Fibroblast of the aortic adventitia (primary cell): ENCODE measurements at regions not wholly inside any gene's neighbourhood (a gene's known extent, or its start where the extent isn't known, plus 50 kb on each side); places are given as distances from the start of the nearest gene placed in this dataset.
"Not testable (repeated sequence)": the region's sequence is repeated elsewhere in the genome, so short reads cannot be mapped to it uniquely, and the experiment has no call there.

Experiments used
- DNase-seq: peaks from one replicate; pipeline ENCODE4 v3.0.0-alpha.2; 2010; ENCODE audit warnings: low read depth
- H3K4me3 ChIP-seq: 2 replicates; pipeline ENCODE4 v1.5.1; 2011; ENCODE audit warnings: low read depth, mild to moderate bottlenecking, control low read depth, low read length, moderate library complexity
- TF ChIP-seq, protein P1 (sequence below): IDR thresholded peaks from 2 replicates; pipeline ENCODE4 v1.5.1; 2011; ENCODE audit warnings: mild to moderate bottlenecking, low read length, control low read depth, inconsistent platforms; ENCODE audit not compliant: insufficient read depth

- H3K4me3 ChIP-seq, result no peak overlapping the region
- DNase-seq, result peak; percentile 85
- TF ChIP-seq, protein P1, sequence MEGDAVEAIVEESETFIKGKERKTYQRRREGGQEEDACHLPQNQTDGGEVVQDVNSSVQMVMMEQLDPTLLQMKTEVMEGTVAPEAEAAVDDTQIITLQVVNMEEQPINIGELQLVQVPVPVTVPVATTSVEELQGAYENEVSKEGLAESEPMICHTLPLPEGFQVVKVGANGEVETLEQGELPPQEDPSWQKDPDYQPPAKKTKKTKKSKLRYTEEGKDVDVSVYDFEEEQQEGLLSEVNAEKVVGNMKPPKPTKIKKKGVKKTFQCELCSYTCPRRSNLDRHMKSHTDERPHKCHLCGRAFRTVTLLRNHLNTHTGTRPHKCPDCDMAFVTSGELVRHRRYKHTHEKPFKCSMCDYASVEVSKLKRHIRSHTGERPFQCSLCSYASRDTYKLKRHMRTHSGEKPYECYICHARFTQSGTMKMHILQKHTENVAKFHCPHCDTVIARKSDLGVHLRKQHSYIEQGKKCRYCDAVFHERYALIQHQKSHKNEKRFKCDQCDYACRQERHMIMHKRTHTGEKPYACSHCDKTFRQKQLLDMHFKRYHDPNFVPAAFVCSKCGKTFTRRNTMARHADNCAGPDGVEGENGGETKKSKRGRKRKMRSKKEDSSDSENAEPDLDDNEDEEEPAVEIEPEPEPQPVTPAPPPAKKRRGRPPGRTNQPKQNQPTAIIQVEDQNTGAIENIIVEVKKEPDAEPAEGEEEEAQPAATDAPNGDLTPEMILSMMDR, result no peak
These were observed 63.7 kb downstream of the ZC3H11B start for GRCh38 chr1:219549215-219549614.

- no peak overlapping the region for H3K4me3 ChIP-seq
- DNase-seq, result no peak
- TF ChIP-seq, protein P1, result no peak
These were observed 64.5 kb downstream of the ZC3H11B start for GRCh38 chr1:219548386-219548785.

- H3K4me3 ChIP-seq, DNase-seq: not testable (repeated sequence)
These were observed 67.1 kb downstream of the ZC3H11B start for GRCh38 chr1:219545756-219546155.

DNA sequence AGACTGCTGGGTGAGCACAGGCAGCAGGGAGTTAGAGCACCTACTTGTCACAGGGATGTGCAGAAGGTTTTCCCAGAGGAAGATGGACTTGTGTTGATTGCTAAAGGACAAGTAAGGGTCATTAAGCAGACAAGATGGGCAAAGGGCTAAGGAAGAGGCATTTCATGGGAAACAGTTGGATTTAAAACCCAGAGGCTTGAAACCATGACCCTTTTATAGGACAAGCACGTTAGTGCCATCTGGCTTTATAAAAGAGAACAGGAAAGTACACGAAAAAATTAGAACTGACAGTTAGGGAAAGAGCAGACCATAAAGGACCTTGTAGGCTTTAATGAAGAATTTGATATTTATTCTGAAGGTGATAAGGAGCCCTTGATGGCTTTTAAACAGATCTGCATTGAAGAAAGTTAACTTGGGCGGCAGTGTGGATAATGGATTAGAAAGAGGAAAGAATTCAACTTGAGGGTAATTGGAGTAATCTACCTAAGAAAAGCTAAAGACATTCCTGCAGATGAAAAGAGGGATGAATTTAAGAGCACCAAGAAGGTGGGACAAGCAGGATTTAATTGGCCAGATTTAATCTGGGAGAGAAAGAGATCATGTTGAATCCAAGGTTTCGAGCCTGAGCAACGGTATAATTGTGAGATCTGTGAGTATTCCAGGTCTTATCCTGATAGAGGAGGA, 68.6 kb downstream of the ZC3H11B start:
- peak; percentile 70 for DNase-seq
- no peak overlapping the region for H3K4me3 ChIP-seq
- TF ChIP-seq, protein P1, result peak; percentile 53

DNA sequence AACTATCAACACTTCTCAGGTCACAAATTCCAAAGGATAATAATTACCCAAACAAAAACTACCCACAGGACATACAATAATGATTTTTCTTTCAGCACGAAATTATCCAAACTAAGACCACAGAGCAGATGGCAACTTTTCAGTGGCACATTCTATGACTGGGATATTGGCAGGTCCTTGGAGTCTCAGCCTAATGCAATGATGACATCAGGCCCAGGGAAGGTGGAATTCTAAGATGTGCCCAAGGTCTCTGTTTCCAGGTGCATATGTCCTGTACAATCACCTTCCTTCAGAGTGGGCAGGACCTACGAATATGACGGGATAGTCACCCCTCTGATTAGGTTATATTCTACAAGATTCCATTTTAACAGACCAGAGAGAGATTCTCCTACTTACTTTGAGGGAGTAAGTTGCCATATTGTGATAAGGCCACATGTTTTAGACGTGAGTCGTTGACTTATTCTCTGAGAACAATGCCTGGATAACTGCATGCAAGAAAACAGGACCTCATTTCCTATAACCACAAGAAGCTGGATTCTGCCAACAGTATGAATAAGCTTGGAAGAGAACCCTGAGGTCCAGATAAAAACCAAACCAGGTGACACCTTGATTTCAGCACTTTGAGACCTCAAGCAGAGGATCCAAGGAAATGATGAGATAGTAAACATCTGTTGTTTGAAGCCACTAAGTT, 69.9 kb downstream of the ZC3H11B start:
- DNase-seq, result peak; percentile 98
- H3K4me3 ChIP-seq, result no peak overlapping the region
- TF ChIP-seq, protein P1, result no peak

- TF ChIP-seq, protein P1, result no peak
- no peak overlapping the region for H3K4me3 ChIP-seq
- DNase-seq, result no peak
These were observed 71.0 kb downstream of the ZC3H11B start for GRCh38 chr1:219541946-219542345.

DNA sequence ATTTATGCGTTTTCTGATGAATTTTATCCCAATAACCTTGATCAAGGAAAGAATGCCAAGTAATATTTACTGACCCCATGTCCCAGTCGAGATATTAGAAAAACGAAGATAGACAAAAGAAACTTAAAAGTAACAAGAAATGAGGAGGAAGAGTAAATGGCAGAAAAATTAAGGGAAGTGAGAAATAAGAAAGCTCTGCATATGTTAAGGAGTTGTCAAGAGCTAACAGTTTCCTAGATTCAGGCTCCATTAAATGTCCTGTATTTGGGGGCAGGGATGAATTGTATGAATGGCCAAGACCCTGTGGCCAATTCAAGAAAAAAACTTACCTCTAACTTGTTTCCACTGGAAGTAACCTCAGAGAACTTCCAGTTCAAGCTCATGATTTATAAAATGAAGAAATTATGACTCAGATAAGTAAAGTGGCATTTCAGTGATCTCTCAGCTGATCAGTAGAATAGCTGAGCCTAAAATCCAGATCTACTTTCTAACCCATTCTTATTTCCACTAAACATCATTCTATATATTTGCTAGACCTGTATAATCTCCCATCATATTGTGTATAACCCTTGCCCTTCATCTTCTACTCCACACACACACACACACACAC, 73.2 kb downstream of the ZC3H11B start:
- TF ChIP-seq, protein P1, result no peak
- no peak overlapping the region for H3K4me3 ChIP-seq

More for the DNA sequence above, 73.2 kb downstream of the ZC3H11B start:
- no peak for DNase-seq
